ENCODE measurements at regions not wholly inside any gene's neighbourhood (a gene's known extent, or its start where the extent isn't known, plus 50 kb on each side); places are given as distances from the start of the nearest gene placed in this dataset.
"Not testable (repeated sequence)": the region's sequence is repeated elsewhere in the genome, so short reads cannot be mapped to it uniquely, and the experiment has no call there.

DNA sequence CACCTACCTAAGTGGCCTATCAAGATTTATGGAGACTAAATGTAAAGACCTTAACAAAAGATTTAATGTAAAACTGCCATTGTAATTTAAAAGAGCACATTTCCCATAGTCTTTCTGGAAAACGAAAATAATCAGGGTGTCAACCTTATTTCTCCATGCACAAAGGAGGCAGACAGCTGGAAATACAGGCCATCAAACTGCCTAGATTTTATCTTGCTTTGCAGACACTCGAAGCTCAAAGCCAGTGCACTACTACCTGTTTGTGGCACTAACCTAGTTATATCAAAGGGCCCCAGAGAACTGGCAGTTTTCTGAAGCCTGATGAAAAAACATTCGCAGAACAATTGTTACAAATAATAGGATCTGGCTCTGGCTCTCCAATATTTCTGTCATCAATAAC lies 863.9 kb downstream of the STPG2 start:
- no peaks in the 10 kb centered on the region for H3K27me3 Mint-ChIP-seq
- no peaks in the 10 kb centered on the region for H3K36me3 Mint-ChIP-seq (ENCODE audit: low read depth)
- H3K4me3 Mint-ChIP-seq = no peak overlapping the region
- H3K27ac Mint-ChIP-seq = no peak overlapping the region
- intact Hi-C loops (cut with micrococcal nuclease) = no loop called here
- no peaks in the 10 kb centered on the region for H3K4me1 Mint-ChIP-seq (ENCODE audit: low read depth)
- peaks cover 42% of the 10 kb centered on the region for H3K9me3 Mint-ChIP-seq

DNA sequence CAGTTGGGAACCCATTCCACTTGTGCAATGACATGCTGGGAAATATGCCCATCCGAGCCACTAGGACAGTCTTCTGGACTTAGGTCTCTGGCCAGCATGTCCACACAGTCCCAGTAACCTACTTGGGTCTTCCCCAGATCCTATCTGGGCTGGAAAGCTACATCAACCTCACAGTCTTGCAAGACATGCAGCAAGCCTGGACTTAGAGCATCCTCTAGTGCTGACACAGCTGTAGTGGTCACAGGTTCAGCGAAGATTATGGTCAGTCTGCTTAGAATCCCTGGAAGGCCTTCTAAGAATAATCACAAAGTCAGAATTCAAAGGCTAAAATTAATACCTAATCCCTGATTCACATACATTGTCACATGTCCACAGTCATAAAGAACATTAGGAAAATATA lies 842.7 kb downstream of the STPG2 start:
- Mint-ChIP-seq H3K27me3 (no peaks in the 10 kb centered on the region), H3K36me3 (ENCODE audit: low read depth) (no peaks in the 10 kb centered on the region), H3K4me3 (no peak overlapping the region), H3K9me3 (peaks cover 59% of the 10 kb centered on the region), H3K27ac (no peak overlapping the region), H3K4me1 (ENCODE audit: low read depth) (no peaks in the 10 kb centered on the region)
- intact Hi-C loops (cut with micrococcal nuclease) = no loop called here

DNA sequence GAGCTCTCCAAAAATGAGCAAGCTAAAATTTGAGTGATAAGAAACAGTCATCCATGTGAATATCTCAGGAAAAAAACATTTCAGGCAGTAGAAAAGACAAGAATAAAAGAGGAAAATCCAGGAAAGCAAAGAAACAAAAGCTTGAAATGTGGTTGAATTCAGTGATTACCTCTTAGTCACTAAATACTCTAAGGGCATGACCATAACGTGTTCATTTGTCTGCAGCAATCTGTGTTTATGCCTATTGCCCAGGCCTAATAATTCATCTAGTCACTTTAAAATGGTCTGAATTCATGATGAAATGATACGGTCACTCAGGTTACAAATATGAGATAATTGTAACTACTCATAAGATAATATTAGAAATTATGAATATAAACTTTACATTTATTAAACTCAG lies 837.9 kb downstream of the STPG2 start:
- H3K36me3 Mint-ChIP-seq (ENCODE audit: low read depth) = no peaks in the 10 kb centered on the region
- no peak overlapping the region for H3K4me3 Mint-ChIP-seq
- H3K4me1 Mint-ChIP-seq (ENCODE audit: low read depth) = no peaks in the 10 kb centered on the region
- H3K27ac Mint-ChIP-seq = no peak overlapping the region
- no peaks in the 10 kb centered on the region for H3K27me3 Mint-ChIP-seq
- peaks cover 29% of the 10 kb centered on the region for H3K9me3 Mint-ChIP-seq
- intact Hi-C loops (cut with micrococcal nuclease) = no loop called here

DNA sequence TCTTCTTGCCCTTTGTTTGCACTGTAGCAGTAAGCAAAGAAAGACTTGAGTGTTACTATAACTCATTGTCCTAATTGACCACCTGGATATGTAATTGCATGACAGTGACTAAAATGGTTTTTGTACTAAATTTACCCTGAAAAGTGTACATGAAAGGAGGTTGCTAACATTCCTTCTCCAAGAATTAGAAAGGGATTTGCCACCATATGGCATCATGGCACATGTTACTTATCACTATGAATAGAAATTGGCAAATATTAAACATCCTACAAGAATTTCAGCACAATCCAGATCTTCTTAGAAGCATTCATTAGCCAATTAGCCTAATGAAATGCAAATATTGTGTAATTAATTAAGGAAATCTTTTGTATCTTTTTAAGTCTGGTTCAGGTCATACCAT lies 834.2 kb downstream of the STPG2 start:
- Mint-ChIP-seq H3K27ac (no peak overlapping the region), H3K4me1 (ENCODE audit: low read depth) (no peaks in the 10 kb centered on the region), H3K9me3 (peaks cover 11% of the 10 kb centered on the region), H3K27me3 (no peaks in the 10 kb centered on the region), H3K4me3 (no peak overlapping the region), H3K36me3 (ENCODE audit: low read depth) (no peaks in the 10 kb centered on the region)
- intact Hi-C loops (cut with micrococcal nuclease) = no loop called here

DNA sequence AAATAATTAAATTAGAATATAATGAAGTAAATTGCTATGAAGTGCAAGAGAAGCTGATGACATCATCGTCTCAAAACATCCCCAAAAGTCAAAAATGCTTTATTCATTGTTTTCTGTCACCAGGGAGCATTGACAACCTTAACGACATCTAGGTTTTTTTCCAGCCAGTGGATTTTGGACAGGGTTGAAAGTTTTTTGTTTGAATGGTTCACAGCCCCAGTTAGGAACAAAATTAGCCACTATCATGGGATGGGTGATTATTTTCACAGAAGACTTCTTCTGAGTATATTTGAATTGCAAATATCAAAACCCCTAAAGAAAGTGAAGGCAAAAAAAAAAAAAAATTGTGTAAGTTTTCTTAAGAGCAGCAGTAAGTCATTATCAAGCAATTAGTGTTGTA lies 826.1 kb downstream of the STPG2 start:
- intact Hi-C loops (cut with micrococcal nuclease) = no loop called here
- no peaks in the 10 kb centered on the region for H3K4me1 Mint-ChIP-seq (ENCODE audit: low read depth)
- H3K27me3 Mint-ChIP-seq = no peaks in the 10 kb centered on the region
- H3K27ac Mint-ChIP-seq = no peak overlapping the region
- H3K4me3 Mint-ChIP-seq = no peak overlapping the region
- no peaks in the 10 kb centered on the region for H3K36me3 Mint-ChIP-seq (ENCODE audit: low read depth)
- peaks cover 35% of the 10 kb centered on the region for H3K9me3 Mint-ChIP-seq

DNA sequence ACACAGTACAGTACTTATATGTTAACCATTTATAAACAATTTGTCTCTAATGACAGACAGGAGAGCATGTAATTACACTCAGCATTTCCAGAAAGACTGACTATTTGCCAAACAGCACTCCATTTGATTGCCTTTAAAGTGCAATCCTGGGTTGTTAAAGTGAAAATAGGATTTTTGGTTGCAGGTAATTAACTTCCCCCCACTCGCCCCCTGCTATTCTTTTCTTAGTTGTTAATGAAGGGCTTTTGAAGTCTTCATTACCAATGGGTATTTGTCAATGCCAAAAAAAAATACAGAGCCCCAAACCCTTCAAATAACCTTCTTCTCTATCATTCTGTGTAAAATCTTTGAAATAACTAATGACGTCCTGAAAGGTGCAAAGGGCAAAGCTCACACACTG lies 825.6 kb downstream of the STPG2 start:
- Mint-ChIP-seq H3K4me3 (no peak overlapping the region), H3K9me3 (peaks cover 40% of the 10 kb centered on the region)

DNA sequence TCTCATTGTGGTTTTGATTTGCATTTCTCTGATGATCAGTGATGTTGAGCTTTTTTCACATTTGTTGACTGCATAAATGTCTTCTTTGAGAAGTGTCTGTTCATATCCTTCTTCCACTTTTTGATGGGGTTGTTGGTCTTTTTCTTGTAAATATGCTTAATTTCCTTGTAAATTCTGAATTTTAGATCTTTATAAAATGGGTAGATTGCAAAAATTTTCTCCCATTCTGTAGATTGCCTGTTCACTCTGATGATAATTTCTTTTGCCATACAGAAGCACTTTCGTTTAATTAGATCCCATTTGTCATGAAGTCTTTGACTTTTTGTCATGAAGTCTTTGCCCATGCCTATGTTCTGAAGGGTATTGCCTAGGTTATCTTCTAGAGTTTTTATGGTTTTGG lies 817.5 kb downstream of the STPG2 start:
- H3K4me3 Mint-ChIP-seq; H3K4me1 Mint-ChIP-seq (ENCODE audit: low read depth); H3K36me3 Mint-ChIP-seq (ENCODE audit: low read depth); H3K27ac Mint-ChIP-seq; intact Hi-C loops (cut with micrococcal nuclease); H3K27me3 Mint-ChIP-seq: not testable (repeated sequence)
- H3K9me3 Mint-ChIP-seq = peaks cover 48% of the 10 kb centered on the region

More for the DNA sequence above, 825.6 kb downstream of the STPG2 start:
- H3K27ac Mint-ChIP-seq = no peak overlapping the region
- H3K4me1 Mint-ChIP-seq (ENCODE audit: low read depth) = no peaks in the 10 kb centered on the region
- H3K36me3 Mint-ChIP-seq (ENCODE audit: low read depth) = no peaks in the 10 kb centered on the region
- no peaks in the 10 kb centered on the region for H3K27me3 Mint-ChIP-seq
- intact Hi-C loops (cut with micrococcal nuclease) = no loop called here

DNA sequence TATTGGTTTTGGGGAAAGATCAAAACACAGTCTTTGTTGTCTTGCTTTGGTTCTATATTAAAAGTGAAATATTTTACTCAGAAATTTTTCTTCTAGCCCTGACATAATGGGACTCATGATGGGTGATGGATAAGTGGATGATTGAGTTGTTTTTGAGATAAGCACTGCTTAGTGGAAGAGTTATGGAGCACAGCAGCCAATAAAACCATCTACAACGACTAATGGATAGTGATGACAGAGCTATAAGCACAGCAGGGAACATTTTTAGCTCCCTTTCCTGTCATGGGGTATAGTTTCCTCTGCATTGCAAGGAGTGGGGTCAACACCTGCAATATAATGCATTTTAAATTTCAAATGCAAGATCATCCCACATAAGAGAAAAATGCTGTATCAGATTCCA lies 812.4 kb downstream of the STPG2 start:
- Mint-ChIP-seq H3K36me3 (ENCODE audit: low read depth) (no peaks in the 10 kb centered on the region), H3K27ac (no peak overlapping the region), H3K27me3 (no peaks in the 10 kb centered on the region), H3K4me3 (no peak overlapping the region), H3K9me3 (peaks cover 29% of the 10 kb centered on the region), H3K4me1 (ENCODE audit: low read depth) (no peaks in the 10 kb centered on the region)
- intact Hi-C loops (cut with micrococcal nuclease) = no loop called here

DNA sequence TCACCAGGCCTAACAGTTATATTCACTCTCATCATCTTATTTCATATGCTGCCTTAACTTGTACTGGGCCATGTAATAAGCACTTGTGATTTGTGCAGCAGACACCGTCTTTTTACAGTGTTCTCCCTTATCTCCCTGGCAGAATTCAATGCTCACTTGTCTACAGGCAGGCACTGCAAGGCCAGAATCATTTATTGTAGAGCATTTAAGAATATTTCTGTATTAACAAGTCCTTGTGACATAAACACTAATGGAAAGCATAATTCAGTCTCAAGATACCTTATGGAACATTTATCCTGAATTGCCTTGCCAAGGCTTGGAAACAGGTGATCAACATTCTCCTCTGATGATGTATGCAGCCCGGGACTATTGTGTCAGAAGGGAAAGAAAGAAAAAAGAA lies 808.9 kb downstream of the STPG2 start:
- intact Hi-C loops (cut with micrococcal nuclease) = no loop called here
- H3K36me3 Mint-ChIP-seq (ENCODE audit: low read depth) = no peaks in the 10 kb centered on the region
- no peak overlapping the region for H3K4me3 Mint-ChIP-seq
- no peak overlapping the region for H3K27ac Mint-ChIP-seq
- no peaks in the 10 kb centered on the region for H3K4me1 Mint-ChIP-seq (ENCODE audit: low read depth)
- H3K27me3 Mint-ChIP-seq = no peaks in the 10 kb centered on the region
- H3K9me3 Mint-ChIP-seq = peaks cover 37% of the 10 kb centered on the region

DNA sequence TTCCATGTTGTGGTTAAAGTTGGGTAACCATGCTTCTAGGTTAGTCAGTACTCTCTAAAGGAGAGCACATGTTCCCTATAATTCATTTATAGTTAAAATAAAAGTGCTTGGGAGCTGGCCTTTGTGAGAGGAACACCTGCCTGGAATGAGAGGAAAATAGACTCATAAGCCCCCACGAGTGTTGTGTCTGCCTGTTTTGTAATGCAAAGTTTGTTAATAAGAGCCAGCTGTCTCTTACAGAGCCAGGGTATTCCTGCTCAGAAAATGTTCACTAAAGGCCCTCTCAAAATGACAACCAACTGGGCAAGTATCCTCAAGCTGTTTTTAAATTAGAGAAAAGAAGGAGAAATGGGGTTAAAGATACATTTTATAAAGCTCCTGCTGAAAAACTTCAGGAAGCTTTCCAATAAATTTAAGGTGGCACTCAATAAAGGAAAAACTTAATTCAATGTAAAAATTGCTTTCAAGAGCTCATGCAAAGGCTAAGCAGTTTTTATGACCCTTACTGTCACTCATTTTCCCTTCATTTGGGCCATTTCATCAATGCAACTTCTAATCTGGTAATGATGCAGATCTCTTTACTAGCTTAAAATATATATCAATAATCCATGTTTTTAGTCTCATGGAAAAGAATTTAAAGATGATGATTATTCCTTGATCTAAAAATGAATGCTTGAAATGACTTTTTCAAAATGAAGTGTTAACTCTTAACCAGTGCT lies 793.6 kb downstream of the STPG2 start:
- no peak overlapping the region for H3K27ac Mint-ChIP-seq
- peaks cover 25% of the 10 kb centered on the region for H3K9me3 Mint-ChIP-seq
- no peaks in the 10 kb centered on the region for H3K36me3 Mint-ChIP-seq (ENCODE audit: low read depth)
- no peaks in the 10 kb centered on the region for H3K4me1 Mint-ChIP-seq (ENCODE audit: low read depth)
- H3K27me3 Mint-ChIP-seq = no peaks in the 10 kb centered on the region
- no peak overlapping the region for H3K4me3 Mint-ChIP-seq
- intact Hi-C loops (cut with micrococcal nuclease) = no loop called here

DNA sequence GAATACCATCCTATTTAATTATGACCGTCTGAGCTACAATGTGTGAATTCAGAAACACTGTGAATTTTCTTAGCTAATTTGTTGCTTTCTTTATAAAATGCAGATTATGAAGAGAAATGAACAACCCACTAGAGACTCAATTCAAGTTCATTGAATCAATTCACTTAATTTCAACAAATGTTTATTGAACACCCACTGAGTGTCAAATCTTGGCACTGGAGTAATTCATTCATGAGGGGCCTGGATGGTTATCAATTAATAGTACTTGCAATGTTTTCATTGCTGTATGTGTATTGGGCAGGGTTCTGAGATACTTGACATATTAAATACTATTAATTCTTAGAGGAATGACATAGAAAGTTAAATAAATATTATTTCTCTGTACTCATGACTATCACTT lies 789.4 kb downstream of the STPG2 start:
- peaks cover 40% of the 10 kb centered on the region for H3K9me3 Mint-ChIP-seq

DNA sequence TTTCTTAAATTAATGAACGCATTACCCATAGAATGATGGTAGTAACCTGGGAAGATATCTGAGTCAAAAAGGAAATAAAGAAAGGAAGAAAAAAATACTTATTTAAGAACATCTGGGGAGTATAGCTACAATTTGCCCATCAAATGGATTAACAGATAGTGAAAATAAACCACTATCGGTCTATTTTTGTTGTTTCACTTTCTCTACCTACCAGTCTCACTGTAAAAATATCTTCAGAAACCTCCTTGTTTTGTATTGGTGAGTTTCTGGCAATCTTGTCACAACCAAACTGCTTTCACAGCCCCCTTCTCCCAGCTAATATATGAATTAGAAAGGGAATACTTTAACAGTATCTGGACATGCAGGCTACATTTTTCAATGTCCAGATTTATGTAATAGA lies 783.5 kb downstream of the STPG2 start:
- no peaks in the 10 kb centered on the region for H3K36me3 Mint-ChIP-seq (ENCODE audit: low read depth)
- intact Hi-C loops (cut with micrococcal nuclease) = no loop called here
- no peaks in the 10 kb centered on the region for H3K27me3 Mint-ChIP-seq
- no peak overlapping the region for H3K27ac Mint-ChIP-seq
- H3K4me3 Mint-ChIP-seq = no peak overlapping the region
- H3K4me1 Mint-ChIP-seq (ENCODE audit: low read depth) = no peaks in the 10 kb centered on the region
- H3K9me3 Mint-ChIP-seq = peaks cover 51% of the 10 kb centered on the region

More for the DNA sequence above, 789.4 kb downstream of the STPG2 start:
- H3K36me3 Mint-ChIP-seq (ENCODE audit: low read depth) = no peaks in the 10 kb centered on the region
- H3K4me1 Mint-ChIP-seq (ENCODE audit: low read depth) = no peaks in the 10 kb centered on the region
- intact Hi-C loops (cut with micrococcal nuclease) = no loop called here
- H3K27me3 Mint-ChIP-seq = no peaks in the 10 kb centered on the region
- H3K4me3 Mint-ChIP-seq = no peak overlapping the region
- no peak overlapping the region for H3K27ac Mint-ChIP-seq

DNA sequence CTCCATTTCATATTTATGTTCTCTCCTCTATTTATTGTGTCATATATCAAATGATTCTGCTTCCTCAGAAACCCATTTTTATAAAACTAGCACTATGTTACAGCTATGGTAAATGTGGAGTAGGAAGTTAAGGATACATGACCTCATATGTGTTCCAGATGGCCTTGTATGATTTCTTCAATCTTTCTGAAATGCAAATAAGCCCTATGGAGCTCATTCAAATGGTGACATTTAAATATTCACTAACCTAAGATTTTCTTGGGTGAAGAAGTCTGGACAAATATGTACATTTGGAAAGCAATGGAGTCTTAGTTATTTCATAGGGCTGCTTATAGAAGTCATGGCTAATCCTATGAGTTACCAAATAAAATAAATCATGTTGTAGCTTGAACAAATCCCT lies 782.5 kb downstream of the STPG2 start:
- Mint-ChIP-seq H3K4me1 (ENCODE audit: low read depth) (no peaks in the 10 kb centered on the region), H3K27me3 (no peaks in the 10 kb centered on the region), H3K27ac (no peak overlapping the region), H3K36me3 (ENCODE audit: low read depth) (no peaks in the 10 kb centered on the region), H3K9me3 (peaks cover 44% of the 10 kb centered on the region), H3K4me3 (no peak overlapping the region)
- intact Hi-C loops (cut with micrococcal nuclease) = no loop called here

DNA sequence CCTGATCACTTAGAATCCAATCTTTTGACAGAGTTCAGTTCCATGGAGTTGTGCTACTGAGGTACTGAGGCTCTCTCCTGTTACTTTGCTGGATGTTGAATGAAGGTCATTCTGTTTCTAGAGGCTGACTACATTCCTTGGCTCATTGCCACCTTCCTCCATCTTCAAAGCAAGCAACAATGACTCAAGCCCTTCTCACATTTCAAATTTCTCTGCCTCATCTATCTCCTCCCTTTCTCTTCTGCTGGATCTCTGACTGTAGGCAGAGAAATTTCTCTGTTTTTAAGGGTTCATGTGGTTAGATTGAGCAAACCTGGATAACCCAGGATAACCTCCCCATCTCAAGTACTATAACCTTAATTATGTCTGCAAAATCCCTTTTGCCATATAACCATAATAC lies 775.4 kb downstream of the STPG2 start:
- Mint-ChIP-seq H3K9me3 (peaks cover 30% of the 10 kb centered on the region), H3K27me3 (no peaks in the 10 kb centered on the region), H3K4me1 (ENCODE audit: low read depth) (no peaks in the 10 kb centered on the region), H3K4me3 (no peak overlapping the region), H3K36me3 (ENCODE audit: low read depth) (no peaks in the 10 kb centered on the region), H3K27ac (no peak overlapping the region)
- intact Hi-C loops (cut with micrococcal nuclease) = no loop called here

DNA sequence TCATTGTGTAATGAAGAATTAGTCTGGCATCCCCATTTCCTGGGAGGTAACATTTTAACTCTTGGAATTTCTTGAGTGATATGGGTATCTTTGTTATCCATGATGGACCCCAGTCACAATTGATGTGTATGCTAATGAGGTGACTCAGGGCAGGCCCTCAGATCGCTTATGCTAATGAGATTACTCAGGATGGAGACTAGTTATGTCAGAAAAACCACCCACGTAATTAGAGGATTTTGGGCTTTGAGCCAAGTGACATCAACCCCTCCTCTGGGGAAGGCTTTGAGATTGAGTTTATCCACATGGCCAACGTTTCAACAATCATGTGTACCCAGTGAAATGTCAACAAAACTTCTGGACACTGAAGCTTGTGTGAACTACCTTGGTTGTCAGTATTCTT lies 772.7 kb downstream of the STPG2 start:
- peaks cover 49% of the 10 kb centered on the region for H3K9me3 Mint-ChIP-seq
- no peak overlapping the region for H3K27ac Mint-ChIP-seq
- intact Hi-C loops (cut with micrococcal nuclease) = no loop called here
- no peaks in the 10 kb centered on the region for H3K4me1 Mint-ChIP-seq (ENCODE audit: low read depth)
- no peaks in the 10 kb centered on the region for H3K27me3 Mint-ChIP-seq
- no peaks in the 10 kb centered on the region for H3K36me3 Mint-ChIP-seq (ENCODE audit: low read depth)
- no peak overlapping the region for H3K4me3 Mint-ChIP-seq

All from dendritic cell treated with granulocyte-macrophage colony-stimulating factor and Interleukin-4, amounts not matched to agents 40 ng/mL and 50 ng/mL, for 4 days (primary cell).